ENCODE measurements at regions not wholly inside any gene's neighbourhood (a gene's known extent, or its start where the extent isn't known, plus 50 kb on each side); places are given as distances from the start of the nearest gene placed in this dataset.
"Not testable (repeated sequence)": the region's sequence is repeated elsewhere in the genome, so short reads cannot be mapped to it uniquely, and the experiment has no call there.

DNA sequence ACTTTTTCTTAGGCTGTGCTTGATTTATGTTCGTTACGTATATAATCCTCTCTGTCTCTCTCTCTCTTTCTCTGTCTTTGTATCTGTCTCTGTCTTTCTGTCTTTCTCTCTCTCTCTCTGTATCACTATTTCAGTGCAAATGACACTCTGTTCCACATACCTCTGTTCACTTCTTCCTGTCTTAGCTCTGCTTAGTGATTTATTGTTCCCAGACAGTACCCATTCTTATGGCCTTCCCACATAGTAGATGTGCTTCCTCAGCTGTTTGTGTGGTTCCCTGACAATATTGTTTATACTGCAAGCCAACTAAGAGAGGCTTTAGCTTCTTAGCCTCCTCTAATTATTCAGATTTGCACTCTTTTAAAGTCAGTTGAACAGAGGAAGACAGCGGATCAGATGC, 1244.2 kb downstream of the DIAPH3 start:
- H3K4me1 ChIP-seq (ENCODE audit: insufficient read depth, low read length) = no peaks in the 10 kb centered on the region
- no peaks in the 10 kb centered on the region for H3K9me3 ChIP-seq (ENCODE audit: low read length)
- no peaks in the 10 kb centered on the region for H3K27me3 ChIP-seq (ENCODE audit: insufficient read depth, low read length)
- no peaks in the 10 kb centered on the region for H3K36me3 ChIP-seq (ENCODE audit: insufficient read depth, low read length)
- no peak overlapping the region for H3K4me3 ChIP-seq (ENCODE audit: low read length)
- no peak overlapping the region for H2AFZ ChIP-seq (ENCODE audit: low read depth, low read length)

- H3K27me3 ChIP-seq (ENCODE audit: insufficient read depth, low read length) = no peaks in the 10 kb centered on the region
- no peaks in the 10 kb centered on the region for H3K36me3 ChIP-seq (ENCODE audit: insufficient read depth, low read length)
- no peaks in the 10 kb centered on the region for H3K4me1 ChIP-seq (ENCODE audit: insufficient read depth, low read length)
- no peaks in the 10 kb centered on the region for H3K9me3 ChIP-seq (ENCODE audit: low read length)
- no peak overlapping the region for H2AFZ ChIP-seq (ENCODE audit: low read depth, low read length)
- H3K4me3 ChIP-seq (ENCODE audit: low read length) = no peak overlapping the region
Measured at GRCh38 chr13:58921129-58921528, 1242.6 kb downstream of the DIAPH3 start.

GRCh38 chr13:58926858-58927257, 1236.9 kb downstream of the DIAPH3 start:
- Histone ChIP-seq H3K36me3 (ENCODE audit: insufficient read depth, low read length) (no peaks in the 10 kb centered on the region), H3K4me3 (ENCODE audit: low read length) (no peak overlapping the region), H3K4me1 (ENCODE audit: insufficient read depth, low read length) (no peaks in the 10 kb centered on the region), H2AFZ (ENCODE audit: low read depth, low read length) (no peak overlapping the region), H3K9me3 (ENCODE audit: low read length) (no peaks in the 10 kb centered on the region), H3K27me3 (ENCODE audit: insufficient read depth, low read length) (no peaks in the 10 kb centered on the region)

GRCh38 chr13:58933475-58933874, 1230.3 kb downstream of the DIAPH3 start:
- no peak overlapping the region for H3K4me3 ChIP-seq (ENCODE audit: low read length)
- no peaks in the 10 kb centered on the region for H3K27me3 ChIP-seq (ENCODE audit: insufficient read depth, low read length)
- peaks cover 12% of the 10 kb centered on the region for H3K4me1 ChIP-seq (ENCODE audit: insufficient read depth, low read length)

GRCh38 chr13:58935689-58936088, 1228.0 kb downstream of the DIAPH3 start:
- H3K9me3 ChIP-seq (ENCODE audit: low read length) = no peaks in the 10 kb centered on the region
- no peaks in the 10 kb centered on the region for H3K36me3 ChIP-seq (ENCODE audit: insufficient read depth, low read length)
- H3K4me1 ChIP-seq (ENCODE audit: insufficient read depth, low read length) = peaks cover 12% of the 10 kb centered on the region
- no peak overlapping the region for H2AFZ ChIP-seq (ENCODE audit: low read depth, low read length)
- H3K27me3 ChIP-seq (ENCODE audit: insufficient read depth, low read length) = no peaks in the 10 kb centered on the region
- H3K4me3 ChIP-seq (ENCODE audit: low read length) = no peak overlapping the region

More at GRCh38 chr13:58933475-58933874, 1230.3 kb downstream of the DIAPH3 start:
- Histone ChIP-seq H3K9me3 (ENCODE audit: low read length) (no peaks in the 10 kb centered on the region), H2AFZ (ENCODE audit: low read depth, low read length) (peak overlapping the region; percentile 35), H3K36me3 (ENCODE audit: insufficient read depth, low read length) (no peaks in the 10 kb centered on the region)

GRCh38 chr13:58946274-58946673, 1217.5 kb downstream of the DIAPH3 start:
- Histone ChIP-seq H3K27me3 (ENCODE audit: insufficient read depth, low read length) (no peaks in the 10 kb centered on the region), H2AFZ (ENCODE audit: low read depth, low read length) (no peak overlapping the region), H3K4me3 (ENCODE audit: low read length) (no peak overlapping the region), H3K36me3 (ENCODE audit: insufficient read depth, low read length) (no peaks in the 10 kb centered on the region), H3K9me3 (ENCODE audit: low read length) (peaks cover 5% of the 10 kb centered on the region), H3K4me1 (ENCODE audit: insufficient read depth, low read length) (no peaks in the 10 kb centered on the region)

DNA sequence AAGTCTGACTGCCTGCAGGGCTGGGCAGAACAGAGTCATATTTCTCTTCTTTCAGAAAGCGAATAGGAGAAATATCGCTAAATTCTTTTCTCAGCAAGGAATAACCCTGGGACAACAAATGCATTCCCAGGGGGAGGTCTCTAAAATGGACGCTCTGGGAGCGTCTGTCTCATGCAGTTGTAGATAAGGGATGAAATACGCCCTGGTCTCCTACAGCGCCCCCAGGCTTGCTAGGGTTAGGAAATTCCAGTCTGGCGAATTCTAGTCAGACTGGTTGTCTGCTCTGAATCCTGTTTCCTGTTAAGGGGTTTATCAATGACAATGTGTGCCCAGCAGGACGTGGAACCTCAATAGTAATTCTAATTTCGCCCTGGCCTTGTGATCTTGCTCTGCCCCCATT, 1214.1 kb downstream of the DIAPH3 start:
- peaks cover 7% of the 10 kb centered on the region for H3K9me3 ChIP-seq (ENCODE audit: low read length)
- H3K36me3 ChIP-seq (ENCODE audit: insufficient read depth, low read length) = no peaks in the 10 kb centered on the region
- no peak overlapping the region for H3K4me3 ChIP-seq (ENCODE audit: low read length)
- H3K27me3 ChIP-seq (ENCODE audit: insufficient read depth, low read length) = no peaks in the 10 kb centered on the region
- no peaks in the 10 kb centered on the region for H3K4me1 ChIP-seq (ENCODE audit: insufficient read depth, low read length)
- no peak overlapping the region for H2AFZ ChIP-seq (ENCODE audit: low read depth, low read length)

- H3K4me3 ChIP-seq (ENCODE audit: low read length) = no peak overlapping the region
- H3K9me3 ChIP-seq (ENCODE audit: low read length) = peaks cover 7% of the 10 kb centered on the region
Measured at GRCh38 chr13:58950911-58951310, 1212.8 kb downstream of the DIAPH3 start.

DNA sequence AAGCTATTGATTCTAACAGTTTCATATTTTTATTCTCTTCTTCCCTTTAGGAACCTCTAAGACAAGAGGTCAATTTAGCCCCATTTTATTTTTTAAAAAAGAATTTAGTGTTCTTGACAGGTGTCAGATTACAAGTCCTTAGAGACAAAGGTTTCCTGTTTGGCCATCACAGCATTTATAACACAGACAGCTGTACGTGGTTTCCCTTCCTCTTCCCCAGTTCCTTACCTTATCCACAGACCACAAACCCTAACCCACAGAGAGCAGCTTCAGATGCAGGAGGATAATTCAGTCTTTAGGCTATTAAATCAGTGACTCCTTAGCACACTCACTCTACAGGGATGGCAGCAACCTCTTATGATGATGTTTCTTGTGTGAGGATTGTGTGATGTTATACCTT, 1210.1 kb downstream of the DIAPH3 start:
- no peaks in the 10 kb centered on the region for H3K4me1 ChIP-seq (ENCODE audit: insufficient read depth, low read length)
- H3K4me3 ChIP-seq (ENCODE audit: low read length) = no peak overlapping the region
- H2AFZ ChIP-seq (ENCODE audit: low read depth, low read length) = no peak overlapping the region
- H3K9me3 ChIP-seq (ENCODE audit: low read length) = peaks cover 5% of the 10 kb centered on the region
- no peaks in the 10 kb centered on the region for H3K36me3 ChIP-seq (ENCODE audit: insufficient read depth, low read length)
- no peaks in the 10 kb centered on the region for H3K27me3 ChIP-seq (ENCODE audit: insufficient read depth, low read length)

More at GRCh38 chr13:58950911-58951310, 1212.8 kb downstream of the DIAPH3 start:
- H3K4me1 ChIP-seq (ENCODE audit: insufficient read depth, low read length) = no peaks in the 10 kb centered on the region
- no peak overlapping the region for H2AFZ ChIP-seq (ENCODE audit: low read depth, low read length)
- H3K36me3 ChIP-seq (ENCODE audit: insufficient read depth, low read length) = no peaks in the 10 kb centered on the region
- H3K27me3 ChIP-seq (ENCODE audit: insufficient read depth, low read length) = no peaks in the 10 kb centered on the region

DNA sequence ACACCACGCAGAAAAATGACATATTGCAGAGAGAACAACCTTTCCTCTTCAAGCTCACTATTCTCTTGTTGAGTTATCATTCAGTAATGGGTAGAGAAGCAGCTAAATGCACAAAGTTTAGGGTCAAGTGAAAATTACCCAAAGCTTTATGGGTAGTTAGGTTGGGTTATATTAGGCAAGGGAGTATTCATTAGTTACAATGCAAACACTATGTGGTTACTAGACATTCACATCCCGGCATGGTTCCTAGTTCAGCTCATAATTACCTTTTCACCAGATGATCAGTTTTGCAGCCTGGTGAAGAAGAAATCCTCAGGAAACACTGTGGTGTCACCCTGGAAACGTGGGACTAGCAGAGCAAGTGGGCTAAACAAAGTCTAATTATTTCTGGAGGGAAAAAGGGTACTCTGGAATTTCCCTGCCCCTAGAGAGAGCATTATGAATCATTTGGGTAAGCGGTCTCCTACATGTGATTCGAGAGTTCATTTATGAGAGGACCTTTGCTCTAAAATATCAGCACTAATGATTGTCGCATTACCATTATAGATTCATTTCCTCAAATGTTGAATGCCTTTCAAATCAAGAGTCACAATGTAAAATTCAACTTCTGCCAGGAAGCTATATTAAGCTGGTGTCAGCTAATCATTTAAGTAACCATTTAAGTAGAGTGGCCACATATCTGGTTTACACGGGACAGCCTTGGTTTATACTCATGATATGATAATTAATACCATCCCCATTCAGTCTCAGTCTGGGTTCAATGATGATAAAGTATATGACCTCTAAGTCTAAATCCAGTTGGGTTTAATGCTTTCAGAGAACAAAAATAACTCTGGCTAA, 1208.0 kb downstream of the DIAPH3 start:
- H2AFZ ChIP-seq (ENCODE audit: low read depth, low read length) = no peak overlapping the region
- no peak overlapping the region for H3K4me3 ChIP-seq (ENCODE audit: low read length)
- peaks cover 2% of the 10 kb centered on the region for H3K9me3 ChIP-seq (ENCODE audit: low read length)
- H3K36me3 ChIP-seq (ENCODE audit: insufficient read depth, low read length) = no peaks in the 10 kb centered on the region
- H3K27me3 ChIP-seq (ENCODE audit: insufficient read depth, low read length) = no peaks in the 10 kb centered on the region
- H3K4me1 ChIP-seq (ENCODE audit: insufficient read depth, low read length) = no peaks in the 10 kb centered on the region

DNA sequence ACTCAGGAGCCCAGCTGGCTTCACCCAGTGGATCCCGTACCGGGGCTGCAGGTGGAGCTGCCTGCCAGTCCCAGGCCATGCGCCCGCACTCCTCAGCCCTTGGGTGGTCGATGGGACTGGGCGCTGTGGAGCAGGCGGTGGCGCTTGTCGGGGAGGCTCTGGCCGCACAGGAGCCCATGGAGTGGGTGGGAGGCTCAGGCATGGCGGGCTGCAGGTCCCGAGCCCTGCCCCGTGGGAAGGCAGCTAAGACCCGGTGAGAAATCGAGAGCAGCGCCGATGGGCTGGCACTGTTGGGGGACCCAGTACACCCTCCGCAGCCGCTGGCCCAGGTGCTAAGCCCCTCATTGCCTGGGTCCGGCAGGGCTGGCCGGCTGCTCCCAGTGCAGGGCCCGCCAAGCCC, 1205.6 kb downstream of the DIAPH3 start:
- H2AFZ ChIP-seq (ENCODE audit: low read depth, low read length); H3K36me3 ChIP-seq (ENCODE audit: insufficient read depth, low read length); H3K27me3 ChIP-seq (ENCODE audit: insufficient read depth, low read length); H3K9me3 ChIP-seq (ENCODE audit: low read length); H3K4me1 ChIP-seq (ENCODE audit: insufficient read depth, low read length); H3K4me3 ChIP-seq (ENCODE audit: low read length): not testable (repeated sequence)

GRCh38 chr13:58960888-58961287, 1202.8 kb downstream of the DIAPH3 start:
- H2AFZ ChIP-seq (ENCODE audit: low read depth, low read length) = no peak overlapping the region
- no peaks in the 10 kb centered on the region for H3K36me3 ChIP-seq (ENCODE audit: insufficient read depth, low read length)
- no peak overlapping the region for H3K4me3 ChIP-seq (ENCODE audit: low read length)
- H3K9me3 ChIP-seq (ENCODE audit: low read length) = no peaks in the 10 kb centered on the region
- no peaks in the 10 kb centered on the region for H3K4me1 ChIP-seq (ENCODE audit: insufficient read depth, low read length)
- H3K27me3 ChIP-seq (ENCODE audit: insufficient read depth, low read length) = no peaks in the 10 kb centered on the region

DNA sequence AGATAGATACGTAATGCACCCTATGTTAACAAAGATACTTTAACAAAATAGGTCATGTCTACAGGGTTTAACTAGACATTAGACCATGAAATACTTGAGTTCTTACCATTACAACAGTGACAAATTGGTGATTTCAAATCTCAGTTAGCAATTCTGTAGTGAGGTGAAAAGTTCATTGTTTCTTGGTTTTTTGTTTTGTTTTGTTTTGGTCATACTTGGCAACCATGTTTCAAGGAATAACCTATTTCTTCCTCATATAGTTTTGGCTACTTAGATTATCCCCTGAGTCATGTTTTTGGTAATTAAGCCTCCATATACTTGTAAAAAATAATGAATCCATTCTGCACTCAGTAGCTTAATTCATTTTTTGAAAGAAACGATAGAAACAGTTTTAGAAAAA, 1200.4 kb downstream of the DIAPH3 start:
- no peak overlapping the region for H2AFZ ChIP-seq (ENCODE audit: low read depth, low read length)
- H3K4me3 ChIP-seq (ENCODE audit: low read length) = no peak overlapping the region

DNA sequence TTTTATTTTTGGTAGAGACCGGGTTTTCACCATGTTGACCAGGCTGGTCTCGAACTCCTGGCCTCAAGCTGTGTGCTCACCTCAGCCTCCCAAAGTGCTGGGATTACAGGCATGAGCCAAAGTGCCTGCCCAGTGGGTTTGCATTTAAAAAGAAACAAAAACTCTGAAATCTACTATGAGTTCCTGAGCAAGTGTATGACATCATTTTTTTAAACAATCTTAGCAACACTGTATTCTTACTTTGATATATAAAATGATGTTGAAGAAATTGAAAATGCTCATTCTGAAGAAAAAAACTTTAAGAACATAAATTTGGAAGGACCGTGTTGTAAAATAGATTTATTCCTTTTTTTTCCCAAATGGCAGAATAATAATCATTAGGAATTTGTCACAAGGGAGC, 1199.7 kb downstream of the DIAPH3 start:
- Histone ChIP-seq H3K4me3 (ENCODE audit: low read length) (no peak overlapping the region), H2AFZ (ENCODE audit: low read depth, low read length) (no peak overlapping the region), H3K27me3 (ENCODE audit: insufficient read depth, low read length) (no peaks in the 10 kb centered on the region), H3K4me1 (ENCODE audit: insufficient read depth, low read length) (no peaks in the 10 kb centered on the region), H3K9me3 (ENCODE audit: low read length) (peaks cover 1% of the 10 kb centered on the region), H3K36me3 (ENCODE audit: insufficient read depth, low read length) (no peaks in the 10 kb centered on the region)

More for the DNA sequence above, 1200.4 kb downstream of the DIAPH3 start:
- no peaks in the 10 kb centered on the region for H3K27me3 ChIP-seq (ENCODE audit: insufficient read depth, low read length)
- H3K9me3 ChIP-seq (ENCODE audit: low read length) = no peaks in the 10 kb centered on the region
- H3K36me3 ChIP-seq (ENCODE audit: insufficient read depth, low read length) = no peaks in the 10 kb centered on the region
- H3K4me1 ChIP-seq (ENCODE audit: insufficient read depth, low read length) = no peaks in the 10 kb centered on the region
